GM21737 (cell line): ENCODE measurements at regions not wholly inside any gene's neighbourhood (a gene's known extent, or its start where the extent isn't known, plus 50 kb on each side); places are given as distances from the start of the nearest gene placed in this dataset.

Source experiments
- ATAC-seq: cut with Tn5 transposase; IDR thresholded peaks from one replicate; pipeline ENCODE4 v1.9.1; 2021; ENCODE audit warnings: mild to moderate bottlenecking, moderate library complexity; ENCODE audit not compliant: unreplicated experiment

DNA sequence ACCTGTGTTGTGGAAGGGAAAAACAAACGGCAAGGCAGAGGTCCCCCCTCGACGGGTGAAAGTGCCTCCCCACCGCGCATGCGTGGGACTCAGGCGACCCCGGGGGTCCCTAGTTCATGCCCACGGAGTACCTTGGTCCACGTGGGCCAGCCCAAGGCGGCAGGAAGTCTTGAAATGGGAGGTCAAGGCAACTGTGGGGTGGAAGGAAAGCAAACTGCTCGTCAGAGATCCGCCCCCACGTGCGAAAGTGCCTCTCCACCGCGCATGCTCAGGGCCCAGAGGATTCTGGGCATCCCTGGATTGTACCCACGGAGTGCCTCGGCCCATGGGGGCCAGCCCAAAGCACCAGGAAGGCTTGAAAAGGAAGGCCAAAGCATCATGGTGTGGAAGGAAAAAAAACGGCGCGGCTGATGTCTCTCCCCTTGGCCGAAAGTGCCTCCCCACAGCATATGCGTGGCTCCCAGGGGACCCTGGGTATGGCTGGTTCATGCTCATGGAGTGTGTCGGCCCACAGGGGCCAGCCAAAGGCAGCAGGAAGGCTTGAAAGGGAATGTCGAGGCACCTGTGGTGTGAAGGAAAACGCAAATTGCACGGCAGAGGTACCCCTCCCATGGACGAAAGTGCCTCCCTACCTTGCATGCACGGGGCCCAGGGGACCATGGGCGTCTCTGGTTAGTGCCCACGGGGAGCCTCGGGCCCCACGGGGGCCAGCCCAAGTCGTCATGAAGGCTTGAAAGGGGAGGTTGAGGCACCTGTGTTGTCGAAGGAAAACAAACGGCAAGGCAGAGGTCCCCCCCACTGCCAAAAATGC lies 369.7 kb downstream of the ALG10 start:
- ATAC-seq = no peak

DNA sequence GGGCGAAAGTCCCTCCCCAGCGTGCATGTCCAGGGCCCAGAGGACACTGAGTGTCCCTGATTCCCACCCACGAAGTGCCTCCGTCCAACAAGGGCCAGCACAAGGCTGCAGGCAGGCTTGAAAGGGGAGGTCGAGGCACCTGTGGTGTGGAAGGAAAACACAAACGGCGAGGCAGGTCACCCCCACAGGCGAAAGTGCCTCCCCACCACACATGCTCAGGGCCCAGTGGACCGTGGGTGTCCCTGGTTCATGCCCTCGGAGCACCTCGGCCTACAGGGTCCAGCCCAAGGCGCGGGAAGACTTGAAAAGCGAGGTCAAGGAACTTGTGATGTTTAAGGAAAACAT lies 370.4 kb downstream of the ALG10 start:
- ATAC-seq = no peak

DNA sequence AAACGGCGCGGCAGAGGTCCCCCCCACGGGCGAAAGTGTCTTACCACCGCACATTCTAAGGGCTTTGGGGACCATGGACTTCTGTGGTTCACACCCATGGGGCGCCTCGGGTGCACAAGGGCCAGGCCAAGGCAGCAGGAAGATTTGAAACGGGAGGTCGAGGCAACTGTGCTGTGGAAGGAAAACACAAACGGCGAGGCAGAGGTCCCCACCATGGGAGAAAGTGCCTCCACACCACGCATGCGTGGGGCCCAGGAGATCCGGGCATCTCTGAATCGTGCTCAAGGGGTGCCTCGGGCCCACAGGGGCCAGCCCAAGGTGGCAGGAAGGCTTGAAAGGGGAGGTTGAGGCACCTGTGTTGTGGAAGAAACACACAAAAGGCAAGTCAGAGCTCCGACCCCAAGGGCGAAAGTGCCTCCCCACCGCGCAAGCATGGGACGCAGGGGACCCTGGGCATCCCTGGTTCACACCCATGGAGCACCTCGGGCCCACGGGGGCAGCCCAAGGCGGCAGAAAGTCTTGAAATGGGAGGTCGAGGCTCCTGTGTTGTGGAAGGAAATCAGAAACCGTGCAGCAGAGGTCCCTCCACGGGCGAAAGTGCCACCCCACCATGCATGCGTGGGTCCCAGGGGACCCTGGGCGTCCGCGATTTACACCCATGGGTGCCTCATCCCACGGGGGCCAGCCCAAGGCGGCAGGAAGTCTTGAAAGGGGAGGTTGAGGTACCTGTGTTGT lies 371.0 kb downstream of the ALG10 start:
- ATAC-seq = no peak

DNA sequence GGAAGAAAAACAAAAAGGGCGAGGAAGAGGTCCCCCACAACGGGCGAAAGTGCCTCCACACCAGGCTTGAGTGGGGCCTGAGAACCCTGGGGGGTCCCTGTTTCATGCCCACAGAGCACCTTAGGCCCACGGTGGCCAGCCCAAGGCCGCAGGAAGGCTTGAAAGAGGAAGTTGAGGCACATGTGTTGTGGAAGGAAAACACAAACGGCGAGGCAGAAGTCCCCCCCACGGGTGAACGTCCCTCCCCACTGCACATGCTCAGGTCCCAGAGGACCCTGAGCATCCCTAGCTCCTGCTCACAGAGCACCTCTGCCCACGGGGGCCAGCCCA lies 371.5 kb downstream of the ALG10 start:
- ATAC-seq = no peak

DNA sequence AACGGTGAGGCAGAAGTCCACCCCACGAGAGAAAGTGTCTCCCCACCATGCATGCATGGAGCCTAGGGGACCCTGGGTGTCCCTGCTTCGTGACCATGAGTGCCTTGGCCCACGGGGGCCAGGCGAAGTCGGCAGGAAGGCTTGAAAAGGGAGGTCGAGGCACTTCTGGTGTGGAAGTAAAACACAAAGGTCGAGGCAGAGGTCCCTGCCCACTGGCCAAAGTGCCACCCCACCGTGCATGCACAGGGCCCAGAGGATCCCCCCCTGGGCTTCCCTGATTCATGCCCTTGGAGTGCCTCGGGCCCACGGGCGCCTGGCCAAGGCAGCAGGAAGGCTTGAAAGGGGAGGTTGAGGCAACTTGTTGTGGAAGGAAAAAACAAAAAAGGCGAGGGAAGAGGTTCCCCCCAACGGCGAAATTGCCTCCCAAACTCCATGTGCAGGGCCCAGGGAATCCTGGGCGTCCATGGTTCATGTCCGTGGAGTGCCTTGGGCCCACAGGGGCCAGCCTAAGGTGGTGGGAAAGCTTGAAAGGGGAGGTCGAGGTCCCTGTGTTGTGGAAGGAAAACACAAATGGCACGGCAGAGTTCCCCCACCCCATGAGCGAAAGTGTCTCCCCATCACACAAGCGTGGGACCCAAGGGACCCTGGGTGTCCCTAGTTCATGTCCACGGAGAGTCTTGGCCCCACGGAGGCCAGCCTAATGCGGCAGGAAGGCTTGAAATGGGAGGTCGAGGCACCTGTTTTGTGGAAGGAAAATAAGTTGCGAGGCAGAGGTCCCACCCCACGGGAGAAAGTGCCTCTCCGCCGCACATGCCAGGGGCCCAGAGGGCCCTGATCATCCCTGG lies 372.1 kb downstream of the ALG10 start:
- no peak for ATAC-seq

DNA sequence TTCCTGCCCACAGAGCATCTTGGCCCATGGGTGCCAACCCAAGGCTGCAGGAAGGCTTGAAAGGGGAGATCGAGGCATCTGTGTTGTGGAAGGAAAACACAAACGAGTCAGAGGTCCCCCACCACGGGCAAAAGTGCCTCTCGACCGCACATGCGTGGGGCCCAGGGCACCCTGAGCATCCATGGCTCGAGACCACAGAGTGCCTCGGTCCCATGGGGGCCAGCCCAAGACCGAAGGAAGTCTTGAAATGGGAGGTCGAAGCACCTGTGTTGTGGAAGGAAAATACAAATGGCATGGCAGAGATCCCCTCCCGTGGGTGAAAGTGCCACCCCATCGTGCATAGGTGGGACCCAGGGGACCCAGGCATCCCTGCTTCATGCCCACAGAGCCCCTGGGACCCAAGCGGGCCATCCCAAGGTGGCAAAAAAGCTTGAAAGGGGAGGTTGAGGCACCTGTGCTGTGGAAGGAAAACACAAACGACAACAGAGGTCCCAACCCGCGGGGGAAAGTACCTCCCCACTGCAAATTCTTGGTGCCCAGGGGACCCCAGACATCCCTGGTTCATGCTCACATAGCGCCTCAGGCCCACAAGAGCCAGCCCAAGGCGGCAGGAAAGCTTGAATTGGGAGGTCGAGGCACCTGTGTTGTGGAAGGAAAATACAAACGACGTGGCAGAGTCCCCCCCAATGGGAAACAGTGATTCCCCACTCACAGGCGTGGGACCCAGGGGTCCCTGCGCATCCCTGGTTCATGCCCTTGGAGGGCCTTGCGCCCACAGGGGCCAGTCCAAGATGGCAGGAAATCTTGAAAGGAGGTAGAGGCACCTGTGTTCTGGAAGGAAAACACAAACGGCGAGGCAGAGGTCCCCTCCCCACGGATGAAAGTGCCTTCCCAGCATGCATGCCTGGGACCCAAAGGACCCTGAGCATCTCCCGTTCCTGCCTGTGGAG lies 373.0 kb downstream of the ALG10 start:
- ATAC-seq = no peak

DNA sequence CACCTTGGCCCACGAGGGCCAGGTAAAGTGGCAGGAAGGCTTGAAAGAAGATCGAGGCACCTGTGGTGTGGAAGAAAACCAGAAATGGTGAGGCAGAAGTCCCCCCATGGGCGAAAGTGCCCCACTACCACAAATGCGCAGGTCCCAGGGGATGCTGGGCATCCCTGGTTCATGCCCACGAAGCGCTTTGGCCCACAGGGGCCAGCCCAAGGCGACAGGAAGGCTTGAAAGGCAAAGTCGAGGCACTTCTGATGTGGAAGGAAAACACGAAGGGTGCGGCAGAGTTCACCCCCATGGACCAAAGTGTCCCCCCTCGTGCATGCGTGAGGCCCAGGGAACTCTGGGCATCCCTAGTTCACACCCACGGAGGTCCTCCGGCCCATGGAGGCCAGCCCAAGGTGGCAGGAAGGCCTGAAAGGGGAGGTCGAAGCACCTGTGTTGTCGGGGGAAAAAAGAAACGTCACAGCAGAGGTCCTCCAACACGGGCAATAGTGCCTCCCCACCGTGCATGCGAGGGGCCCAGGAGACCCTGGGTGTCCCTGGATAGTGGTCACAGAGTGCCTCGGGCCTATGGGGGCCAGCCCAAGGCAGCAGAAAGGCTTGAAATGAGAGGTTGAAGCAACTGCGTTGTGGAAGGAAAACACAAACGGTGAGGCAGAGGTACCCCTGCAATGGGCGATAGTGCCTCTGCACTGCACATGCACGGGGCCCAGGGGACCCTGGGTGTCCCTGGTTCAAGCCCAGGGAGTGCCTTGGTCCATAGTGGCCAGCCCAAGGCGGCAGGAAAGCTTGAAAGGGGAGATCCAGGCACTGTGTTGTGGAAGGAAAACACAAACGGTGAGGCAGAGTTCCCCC lies 373.9 kb downstream of the ALG10 start:
- no peak for ATAC-seq

DNA sequence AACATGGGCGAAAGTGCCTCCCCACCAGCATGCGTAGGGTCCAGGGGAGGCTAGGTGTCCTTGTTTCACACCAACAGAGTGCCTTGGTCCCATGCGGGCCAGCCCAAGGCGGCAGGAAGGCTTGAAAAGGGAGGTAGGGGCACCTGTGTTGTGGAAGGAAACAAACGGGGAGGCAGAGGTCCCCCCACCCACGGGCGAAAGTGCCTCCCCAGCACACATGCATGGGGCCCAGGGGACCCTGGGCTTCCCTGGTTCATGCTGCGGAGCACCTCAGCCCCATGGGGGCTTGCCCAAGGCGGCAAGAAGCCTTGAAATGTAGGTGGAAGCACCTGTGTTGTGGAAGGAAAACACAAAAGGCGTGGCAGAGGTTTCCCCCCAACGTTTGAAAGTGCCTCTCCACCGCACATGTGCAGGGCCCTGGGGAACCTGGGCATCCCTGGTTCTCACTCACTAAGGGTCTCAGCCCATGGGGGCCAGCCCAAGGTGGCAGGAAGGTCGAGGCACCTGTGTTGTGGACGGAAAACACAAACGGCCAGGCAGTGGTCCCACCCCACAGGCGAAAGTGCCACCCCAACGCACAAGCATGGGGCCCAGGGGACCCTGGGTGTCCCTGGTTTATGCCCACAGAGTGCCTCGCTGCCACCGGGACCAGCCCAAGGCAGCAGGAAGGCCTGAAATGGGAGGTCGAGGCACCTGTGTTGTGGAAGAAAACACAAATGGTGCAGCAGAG lies 374.7 kb downstream of the ALG10 start:
- no peak for ATAC-seq

DNA sequence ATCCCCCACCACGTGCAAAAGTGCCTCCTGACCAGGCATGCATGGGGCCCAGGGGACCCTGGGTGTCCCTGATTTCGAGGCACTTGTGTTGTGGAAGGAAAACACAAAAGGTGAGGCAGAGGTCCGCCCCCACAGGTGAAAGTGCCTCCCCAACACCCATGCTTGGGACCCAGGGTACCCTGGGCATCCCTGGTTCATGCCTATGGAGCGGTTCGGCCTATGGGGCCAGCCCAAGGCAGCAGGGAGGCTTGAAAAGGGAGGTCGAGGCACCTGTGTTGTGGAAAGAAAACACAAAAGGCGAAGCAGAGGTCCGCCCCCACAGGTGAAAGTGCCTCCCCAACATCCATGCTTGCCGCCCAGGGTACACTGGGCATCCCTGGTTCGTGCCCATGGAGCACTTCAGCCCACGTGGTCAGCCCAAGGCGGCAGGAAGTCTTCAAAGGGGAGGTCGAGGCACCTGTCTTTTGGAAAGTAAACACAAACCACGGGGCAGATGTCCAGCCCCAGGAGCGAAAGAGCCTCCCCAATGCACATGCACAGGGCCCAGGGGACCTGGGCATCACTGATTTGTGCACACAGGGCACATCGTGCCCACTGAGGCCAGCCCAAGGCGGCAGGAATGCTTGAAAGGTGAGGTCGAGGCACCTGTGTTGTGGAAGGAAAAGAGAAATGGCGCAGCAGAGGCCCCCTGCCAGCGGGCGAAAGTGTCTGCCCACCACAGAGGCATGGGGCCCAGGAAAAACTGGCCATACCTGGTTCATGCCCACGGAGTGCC lies 375.5 kb downstream of the ALG10 start:
- no peak for ATAC-seq

DNA sequence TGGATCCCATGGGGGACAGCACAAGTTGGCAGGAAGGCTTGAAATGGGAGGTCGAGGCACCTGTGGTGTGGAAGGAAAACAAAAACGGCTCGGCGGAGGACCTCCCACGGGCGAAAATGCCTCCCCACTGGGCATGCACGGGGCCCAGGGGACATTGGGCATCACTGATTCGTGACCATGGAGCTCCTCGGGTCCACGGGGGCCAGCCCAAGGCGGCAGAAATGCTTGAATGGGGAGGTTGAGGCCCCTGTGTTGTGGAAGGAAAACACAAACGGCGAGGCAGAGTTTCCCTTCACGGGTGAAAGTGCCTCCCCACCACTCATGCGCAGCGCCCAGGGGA lies 376.0 kb downstream of the ALG10 start:
- ATAC-seq = no peak

DNA sequence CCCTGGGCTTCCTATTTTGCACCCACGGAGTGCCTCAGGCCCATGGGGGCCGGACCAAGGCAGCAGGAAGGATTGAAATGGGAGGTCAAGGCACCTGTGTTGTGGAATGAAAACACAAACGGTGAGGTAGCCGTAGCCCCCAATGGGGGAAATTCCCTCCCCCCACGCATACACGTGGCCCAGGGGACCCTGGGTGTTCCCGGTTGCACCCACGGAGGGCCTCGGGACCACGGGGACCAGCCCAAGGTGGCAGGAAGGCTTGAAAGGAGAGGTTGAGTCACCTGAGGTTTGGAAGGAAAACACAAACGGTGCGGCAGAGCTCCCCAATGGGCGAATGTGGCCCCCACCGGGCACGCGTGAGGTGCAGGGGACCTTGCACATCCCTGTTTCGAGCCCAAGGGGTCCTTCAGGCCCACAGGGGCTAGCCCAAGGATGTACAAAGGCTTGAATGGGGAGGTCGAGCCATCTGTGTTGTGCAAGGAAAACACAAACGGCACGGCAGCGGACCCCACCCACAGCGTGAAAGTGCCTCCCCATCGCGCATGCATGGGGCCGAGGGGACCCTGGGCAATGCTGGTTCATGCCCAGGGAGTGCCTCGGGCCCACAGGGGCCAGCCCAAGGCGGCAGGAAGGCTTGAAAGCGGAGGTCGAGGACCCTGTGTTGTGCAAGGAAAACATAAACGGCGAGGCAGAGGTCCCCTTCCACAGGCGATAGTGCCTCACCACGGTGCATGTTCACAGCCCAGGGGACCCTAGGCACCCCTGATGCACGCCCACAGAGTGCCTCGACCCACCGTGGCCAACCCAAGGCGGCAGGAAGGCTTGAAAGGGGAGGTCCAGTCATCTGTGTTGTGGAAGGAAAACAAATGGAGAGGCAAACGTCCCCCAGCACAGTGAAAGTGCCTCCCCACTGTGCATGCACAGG lies 376.7 kb downstream of the ALG10 start:
- no peak for ATAC-seq

DNA sequence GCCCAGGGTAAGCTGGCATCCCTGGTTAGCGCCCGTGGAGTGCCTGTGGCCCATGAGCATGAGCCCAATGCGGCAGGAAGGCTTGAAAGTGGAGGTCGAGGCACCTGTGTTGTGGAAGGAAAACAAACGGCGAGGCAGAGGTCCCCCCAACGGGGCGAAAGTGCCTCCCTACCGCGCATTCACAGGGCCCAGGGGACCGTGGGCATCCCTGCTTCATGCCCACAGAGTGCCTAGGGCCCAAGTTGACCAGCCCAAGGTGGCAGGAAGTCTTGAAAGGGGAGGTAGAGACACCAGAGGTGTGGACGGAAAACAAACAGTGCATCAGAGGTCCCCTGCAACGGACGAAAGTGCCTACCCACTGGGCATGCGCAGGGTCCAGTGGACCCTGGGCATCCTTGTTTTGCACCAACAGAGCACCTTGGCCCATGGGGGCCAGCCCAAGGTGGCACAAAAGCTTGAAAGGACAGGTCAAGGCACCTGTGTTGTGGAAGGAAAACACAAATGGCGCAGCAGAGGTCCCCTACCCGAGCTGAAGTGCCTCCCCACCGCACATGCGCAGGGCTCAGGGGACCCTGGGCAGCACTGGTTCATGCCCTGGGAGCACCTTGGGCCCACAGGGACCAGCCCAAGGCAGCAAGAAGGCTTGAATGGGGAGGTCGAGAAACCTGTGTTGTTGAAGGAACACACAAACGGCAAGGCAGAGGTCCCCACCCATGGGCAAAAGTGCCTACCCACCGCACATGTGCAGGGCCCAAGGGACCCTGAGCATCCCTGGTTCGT lies 377.5 kb downstream of the ALG10 start:
- no peak for ATAC-seq

DNA sequence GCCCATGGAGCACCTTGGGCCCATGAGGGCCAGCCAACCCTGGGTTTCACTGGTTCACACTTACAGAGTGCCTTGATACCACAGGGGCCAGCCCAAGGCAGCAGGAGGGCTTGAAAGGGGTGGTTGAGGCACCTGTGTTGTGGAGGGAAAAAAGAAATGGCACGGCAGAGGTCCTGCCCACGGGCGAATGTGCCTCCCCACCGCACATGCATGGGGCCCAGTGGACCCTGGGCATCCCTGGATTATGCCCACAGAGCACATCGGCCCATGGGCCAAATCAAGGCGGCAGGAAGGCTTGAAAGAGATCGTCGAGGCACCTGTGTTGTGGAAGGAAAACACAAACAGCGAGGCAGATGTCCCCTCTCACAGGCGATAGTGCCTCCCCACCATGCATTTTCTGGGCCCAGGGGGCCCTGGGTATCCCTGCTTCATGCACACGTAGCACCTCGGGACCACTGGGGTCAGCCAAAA lies 378.1 kb downstream of the ALG10 start:
- no peak for ATAC-seq

DNA sequence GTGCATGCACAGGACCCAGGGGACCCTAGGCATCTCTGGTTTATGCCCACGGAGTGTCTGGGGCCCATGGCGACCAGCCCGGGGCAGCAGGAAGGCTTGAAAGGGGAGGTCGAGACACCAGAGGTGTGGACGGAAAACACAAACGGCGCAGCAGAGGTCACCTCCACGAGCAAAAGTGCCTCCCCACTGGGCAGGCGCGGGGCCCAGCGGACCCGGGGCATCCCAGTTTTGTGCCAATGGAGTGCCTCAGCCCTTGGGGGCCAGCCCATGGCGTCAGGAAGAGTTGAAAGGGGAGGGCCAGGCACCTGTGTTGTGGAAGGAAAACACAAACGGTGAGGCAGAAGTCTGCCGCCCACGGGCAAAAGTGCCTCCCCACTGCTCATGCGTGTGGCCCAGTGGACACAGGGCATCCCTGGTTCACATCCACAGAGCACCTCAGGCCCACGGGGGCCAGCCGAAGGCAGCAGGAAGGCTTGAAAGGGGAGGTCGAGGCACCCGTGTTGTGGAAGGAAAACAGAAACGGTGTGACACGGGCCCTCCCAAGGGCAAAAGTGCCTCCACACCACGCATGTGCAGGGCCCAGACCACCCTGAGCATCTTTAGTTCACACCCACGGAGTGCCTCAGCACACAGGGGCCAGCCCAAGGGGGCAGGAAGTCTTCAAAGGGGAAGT lies 378.8 kb downstream of the ALG10 start:
- no peak for ATAC-seq

DNA sequence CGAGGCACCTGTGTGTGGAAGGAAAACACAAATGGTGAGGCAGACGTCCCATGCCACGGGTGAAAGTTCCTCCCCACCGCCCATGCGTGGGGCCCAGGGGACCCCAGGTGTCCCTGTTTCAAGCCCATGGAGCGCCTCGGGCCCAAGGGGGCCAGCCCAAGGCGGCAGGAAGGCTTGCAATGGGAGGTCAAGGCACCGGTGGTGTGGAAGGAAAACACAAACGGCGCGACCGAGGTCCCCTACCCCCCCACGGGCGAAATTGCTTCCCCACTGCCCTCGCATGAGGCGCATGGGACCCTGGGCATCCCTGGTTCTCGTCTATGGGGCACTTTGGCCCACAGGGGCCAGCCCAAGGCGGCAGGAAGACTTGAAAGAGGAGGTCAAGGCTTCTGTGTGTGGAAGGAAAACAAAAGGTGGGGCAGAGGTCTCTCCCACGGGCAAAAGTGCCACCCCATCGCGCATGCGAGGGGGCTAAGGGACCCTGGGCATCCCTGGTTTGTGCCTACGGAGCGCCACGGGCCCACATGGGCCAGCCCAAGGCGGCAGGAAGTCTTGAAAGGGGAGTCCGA lies 379.4 kb downstream of the ALG10 start:
- ATAC-seq = no peak
